SK-N-SH (cell line): ENCODE measurements at regions not wholly inside any gene's neighbourhood (a gene's known extent, or its start where the extent isn't known, plus 50 kb on each side); places are given as distances from the start of the nearest gene placed in this dataset.

ENCODE experiments used
- CTCF ChIA-PET: fragments of 300-600, 350-600 bp; formaldehyde crosslinking; extraction: SDS; loops from one replicate; lab custom pipeline; 2021; lab: Yijun Ruan, JAX
- POLR2A ChIA-PET: fragments of 350-600 bp; sonication (Branson Sonifier 250); formaldehyde crosslinking; extraction: SDS; loops from one replicate; lab custom pipeline; 2020; ENCODE audit warnings: antibody characterized with exemption, inconsistent platforms; lab: Yijun Ruan, JAX
- DNase-seq: peaks from one replicate; pipeline ENCODE4 v3.0.0; 2012
- H2AFZ ChIP-seq: fragments of 200-600 bp; sonication (generic); 2 replicates; pipeline ENCODE4 v1.8.1; 2016; ENCODE audit warnings: antibody characterized with exemption, mild to moderate bottlenecking, low read depth
- H3F3A ChIP-seq: fragments of 200-600 bp; sonication (generic); replicated peaks from 2 replicates; pipeline ENCODE3; 2016; ENCODE audit warnings: antibody characterized with exemption, mild to moderate bottlenecking; ENCODE audit not compliant: insufficient read depth
- H3K27ac ChIP-seq, 2 experiments: fragments of 200-500 bp in 1 of 2; fragments of 200-600 bp in 1 of 2; sonication (Bioruptor generic) in 1 of 2; sonication (generic), shearing (Covaris generic) in 1 of 2; 2 replicates each; pipeline versions ENCODE4 v1.5.1 to v1.6.1; 2014 to 2016; ENCODE audit warnings: low read depth in 2 of 2, inconsistent platforms in 1 of 2, low read length in 1 of 2, mild to moderate bottlenecking in 1 of 2, mixed read lengths in 1 of 2
- H3K27me3 ChIP-seq: fragments of 200-600 bp; sonication (generic), shearing (Covaris generic); 2 replicates; pipeline ENCODE4 v1.6.1; 2016; ENCODE audit warnings: mixed run types; ENCODE audit not compliant: insufficient read depth
- H3K36me3 ChIP-seq, 2 experiments: fragments of 200-500 bp in 1 of 2; fragments of 200-600 bp in 1 of 2; sonication (Bioruptor generic) in 1 of 2; sonication (generic) in 1 of 2; replicated peaks in 1 of 2; 2 replicates each; pipeline versions ENCODE3 to v1.5.1; 2014 to 2016; ENCODE audit warnings: low read length in 1 of 2, mild to moderate bottlenecking in 1 of 2; ENCODE audit not compliant: insufficient read depth in 2 of 2, control insufficient read depth in 1 of 2
- H3K4me1 ChIP-seq, 2 experiments: fragments of 200-500 bp in 1 of 2; fragments of 200-600 bp in 1 of 2; sonication (Bioruptor generic) in 1 of 2; sonication (generic), shearing (Covaris generic) in 1 of 2; 2 replicates each; pipeline versions ENCODE4 v1.5.1 to v1.6.1; 2014 to 2016; ENCODE audit warnings: low read depth in 1 of 2, low read length in 1 of 2, mixed run types in 1 of 2; ENCODE audit not compliant: insufficient read depth in 2 of 2, control insufficient read depth in 1 of 2
- H3K4me2 ChIP-seq: fragments of 200-600 bp; sonication (generic), shearing (Covaris generic); 2 replicates; pipeline ENCODE4 v1.6.1; 2017; ENCODE audit warnings: mixed run types
- H3K4me3 ChIP-seq, 2 experiments: fragments of 200-500 bp in 1 of 2; fragments of 200-600 bp in 1 of 2; sonication (Bioruptor generic) in 1 of 2; sonication (generic), shearing (Covaris generic) in 1 of 2; 2 replicates each; pipeline versions ENCODE4 v1.5.1 to v1.8.1; 2014 to 2016; ENCODE audit warnings: low read depth in 2 of 2, inconsistent platforms in 1 of 2, low read length in 1 of 2, mild to moderate bottlenecking in 1 of 2, mixed read lengths in 1 of 2, moderate library complexity in 1 of 2
- H3K79me2 ChIP-seq: fragments of 200-600 bp; sonication (generic); 2 replicates; pipeline ENCODE4 v1.8.1; 2017; ENCODE audit warnings: mild to moderate bottlenecking; ENCODE audit not compliant: insufficient read depth
- H3K9ac ChIP-seq: fragments of 200-600 bp; sonication (generic); 2 replicates; pipeline ENCODE4 v1.6.1; 2017; ENCODE audit warnings: mixed run types
- H3K9me2 ChIP-seq: fragments of 200-600 bp; sonication (generic); 2 replicates; pipeline ENCODE4 v1.6.1; 2017; ENCODE audit warnings: mixed run types
- H3K9me3 ChIP-seq: fragments of 200-600 bp; sonication (generic); 2 replicates; pipeline ENCODE4 v1.6.1; 2017; ENCODE audit warnings: mixed run types, mild to moderate bottlenecking, moderate library complexity
- H4K20me1 ChIP-seq: fragments of 200-600 bp; sonication (generic); 2 replicates; pipeline ENCODE4 v1.6.1; 2017; ENCODE audit warnings: mild to moderate bottlenecking, mixed run types; ENCODE audit not compliant: insufficient read depth
- EP300 ChIP-seq, 2 experiments: IDR thresholded peaks; 2 replicates each; pipeline versions ENCODE4 v1.4.0 to v1.6.1; 2012; ENCODE audit warnings: borderline replicate concordance in 1 of 2, low read depth in 1 of 2, low read length in 1 of 2
- FOXJ3 ChIP-seq: sonication (generic); formaldehyde crosslinking; IDR thresholded peaks from 2 replicates; pipeline ENCODE4 v1.5.1; 2020; ENCODE audit warnings: mild to moderate bottlenecking, missing genetic modification reagents
- FOXM1 ChIP-seq: IDR thresholded peaks from 2 replicates; pipeline ENCODE4 v1.4.0; 2012; ENCODE audit warnings: low read depth, mild to moderate bottlenecking
- GATA2 ChIP-seq: sonication (generic); formaldehyde crosslinking; IDR thresholded peaks from 2 replicates; pipeline ENCODE4 v1.5.0; 2020; ENCODE audit warnings: mild to moderate bottlenecking, missing genetic modification reagents
- IRF3 ChIP-seq: fragments of 150-350 bp; IDR thresholded peaks from 2 replicates; pipeline ENCODE4 v1.6.1; 2016; ENCODE audit warnings: mild to moderate bottlenecking, low read depth, low read length
- JUND ChIP-seq: IDR thresholded peaks from 2 replicates; pipeline ENCODE4 v1.4.0; 2012
- MXI1 ChIP-seq: IDR thresholded peaks from 2 replicates; pipeline ENCODE4 v1.6.1; 2012; ENCODE audit warnings: mild to moderate bottlenecking, low read depth, low read length, improper control_type of control experiment
- PBX3 ChIP-seq: IDR thresholded peaks from 2 replicates; pipeline ENCODE4; 2012
- POLR2AphosphoS5 ChIP-seq: IDR thresholded peaks from 2 replicates; pipeline ENCODE4 v1.6.1; 2012; ENCODE audit warnings: low read depth, low read length
- RAD21 ChIP-seq: IDR thresholded peaks from 2 replicates; pipeline ENCODE4 v1.6.1; 2012; ENCODE audit warnings: mild to moderate bottlenecking, low read length
- RXRA ChIP-seq: IDR thresholded peaks from 2 replicates; pipeline ENCODE4 v1.4.0; 2012; ENCODE audit warnings: low read depth, mild to moderate bottlenecking, borderline replicate concordance
- SIN3A ChIP-seq: IDR thresholded peaks from 2 replicates; pipeline ENCODE4 v1.6.1; 2012; ENCODE audit warnings: low read depth, mild to moderate bottlenecking, low read length, moderate library complexity, borderline replicate concordance
- TCF12 ChIP-seq: IDR thresholded peaks from 2 replicates; pipeline ENCODE4 v1.4.0; 2012
- TEAD4 ChIP-seq: IDR thresholded peaks from 2 replicates; pipeline ENCODE4 v1.4.0; 2012; ENCODE audit warnings: mild to moderate bottlenecking, borderline replicate concordance; ENCODE audit not compliant: insufficient read depth
- USF1 ChIP-seq: IDR thresholded peaks from 2 replicates; pipeline ENCODE4 v1.4.0; 2012; ENCODE audit warnings: low read depth, borderline replicate concordance
- USF2 ChIP-seq: fragments of 150-350 bp; IDR thresholded peaks from 2 replicates; pipeline ENCODE4 v1.6.1; 2017; ENCODE audit warnings: antibody characterized with exemption, low read length, low read depth, borderline replicate concordance
- ZBTB33 ChIP-seq: IDR thresholded peaks from 2 replicates; pipeline ENCODE4 v1.4.0; 2012; ENCODE audit warnings: low read depth, borderline replicate concordance
- WGBS: methylation state at CpG from one replicate; pipeline ENCODE4 v1.1.6; 2017; ENCODE audit warnings: low lambda C conversion rate; 5-methylcytosine and 5-hydroxymethylcytosine counted together

- TF ChIP-seq USF1 (no peak), ZBTB33 (no peak), FOXM1 (no peak), POLR2AphosphoS5 (no peak), RXRA (no peak), IRF3 (no peak), USF2 (no peak)
These were observed 312.3 kb upstream of the RIOK2 start for GRCh38 chr5:97495301-97495700.

GRCh38 chr5:97496037-97496436 lies 313.0 kb upstream of the RIOK2 start:
- CTCF ChIA-PET, result no interaction called here
- H3K9ac ChIP-seq, result no peak overlapping the region
- 31% methylated on average over 2 of the region's 2 CpGs for WGBS
- TF ChIP-seq IRF3, result no peak
- no peak for TF ChIP-seq USF2
- TF ChIP-seq GATA2 (CRISPR knock-in tag), result no peak
- TF ChIP-seq TCF12, result no peak
- no peak for TF ChIP-seq SIN3A
- TF ChIP-seq TEAD4, result no peak
- no peak for TF ChIP-seq MXI1
- no peak for TF ChIP-seq JUND
- TF ChIP-seq EP300 (IDR thresholded peaks at IDR 0.05; ENCODE audit: borderline replicate concordance in 1 of 2, low read depth in 1 of 2, low read length in 1 of 2), result no peak
- TF ChIP-seq FOXJ3 (CRISPR knock-in tag), result no peak
- no peak for TF ChIP-seq RAD21
- no peak for TF ChIP-seq ZBTB33
- TF ChIP-seq PBX3, result no peak

More at GRCh38 chr5:97495301-97495700, 312.3 kb upstream of the RIOK2 start:
- ChIA-PET POLR2A (no interaction called here), CTCF (no interaction called here)
- Histone ChIP-seq H3K4me1 (no peaks in the 10 kb centered on the region), H3K4me2 (no peak overlapping the region), H3K4me3 (no peak overlapping the region), H3K9me3 (no peaks in the 10 kb centered on the region; the same call in 1 of the 2 replicates), H3K9ac (no peak overlapping the region), H3K79me2 (no peaks in the 10 kb centered on the region), H4K20me1 (no peaks in the 10 kb centered on the region), H3K36me3 (no peaks in the 10 kb centered on the region), H3K27ac (no peak overlapping the region), H3F3A (no peaks in the 10 kb centered on the region), H3K27me3 (no peaks in the 10 kb centered on the region), H3K9me2 (peaks cover 4% of the 10 kb centered on the region; the same call in 1 of the 2 replicates), H2AFZ (no peak overlapping the region)
- no peak for DNase-seq

More at GRCh38 chr5:97496037-97496436, 313.0 kb upstream of the RIOK2 start:
- Histone ChIP-seq H3K9me2 (peaks cover 4% of the 10 kb centered on the region; the same call in 1 of the 2 replicates), H3K36me3 (no peaks in the 10 kb centered on the region), H3K79me2 (no peaks in the 10 kb centered on the region), H2AFZ (no peak overlapping the region), H3F3A (no peaks in the 10 kb centered on the region), H3K4me1 (no peaks in the 10 kb centered on the region), H3K4me2 (no peak overlapping the region), H3K27ac (no peak overlapping the region), H3K9me3 (no peaks in the 10 kb centered on the region; the same call in 1 of the 2 replicates), H3K27me3 (no peaks in the 10 kb centered on the region), H4K20me1 (no peaks in the 10 kb centered on the region), H3K4me3 (no peak overlapping the region)
- POLR2A ChIA-PET, result no interaction called here
- DNase-seq, result no peak
